Stimulated activated CD4-positive, alpha-beta T cell treated with anti-CD3 and anti-CD28 coated beads, Interleukin-15, amount 100 ng/mL, for 1 hour (primary cell): ENCODE measurements at regions not wholly inside any gene's neighbourhood (a gene's known extent, or its start where the extent isn't known, plus 50 kb on each side); places are given as distances from the start of the nearest gene placed in this dataset.

Experiments
- DNase-seq, 2 donors: peaks; one replicate each; pipeline ENCODE4 v3.0.0-alpha.2; 2020; ENCODE audit warnings: low read depth in 1 of 2, low spot score in 1 of 2

- no peak for DNase-seq
Observed at GRCh38 chr4:19791422-19792123, 460.1 kb upstream of the SLIT2 start.

GRCh38 chr4:19786616-19787015, 465.1 kb upstream of the SLIT2 start:
- no peak for DNase-seq

GRCh38 chr4:19783667-19784223, 468.0 kb upstream of the SLIT2 start:
- no peak for DNase-seq

- DNase-seq = no peak
Observed at GRCh38 chr4:19780871-19781270, 470.8 kb upstream of the SLIT2 start.

- DNase-seq = no peak
Observed at GRCh38 chr4:19776929-19777328, 474.8 kb upstream of the SLIT2 start.

- no peak for DNase-seq
Observed at GRCh38 chr4:19776021-19776459, 475.7 kb upstream of the SLIT2 start.

GRCh38 chr4:19774690-19775256, 476.9 kb upstream of the SLIT2 start:
- no peak for DNase-seq

- no peak for DNase-seq
Observed at GRCh38 chr4:19772581-19772980, 479.1 kb upstream of the SLIT2 start.

- no peak for DNase-seq
Observed at GRCh38 chr4:19756661-19757060, 495.0 kb upstream of the SLIT2 start.

GRCh38 chr4:19752599-19752998, 499.1 kb upstream of the SLIT2 start:
- no peak for DNase-seq

GRCh38 chr4:19748519-19749479, 502.9 kb upstream of the SLIT2 start:
- DNase-seq = no peak

GRCh38 chr4:19746377-19746776, 505.3 kb upstream of the SLIT2 start:
- DNase-seq = no peak

- DNase-seq = no peak
Observed at GRCh38 chr4:19743115-19743638, 508.5 kb upstream of the SLIT2 start.

GRCh38 chr4:19739101-19739651, 512.5 kb upstream of the SLIT2 start:
- no peak for DNase-seq

GRCh38 chr4:19736968-19737756, 514.5 kb upstream of the SLIT2 start:
- DNase-seq = no peak

- DNase-seq = no peak
Observed at GRCh38 chr4:19735012-19735411, 516.7 kb upstream of the SLIT2 start.

- no peak for DNase-seq
Observed at GRCh38 chr4:19729886-19730651, 521.6 kb upstream of the SLIT2 start.

GRCh38 chr4:19728773-19729172, 522.9 kb upstream of the SLIT2 start:
- DNase-seq = no peak

GRCh38 chr4:19727141-19727540, 524.6 kb upstream of the SLIT2 start:
- DNase-seq = no peak
